ENCODE measurements at regions not wholly inside any gene's neighbourhood (a gene's known extent, or its start where the extent isn't known, plus 50 kb on each side); places are given as distances from the start of the nearest gene placed in this dataset.

DNA sequence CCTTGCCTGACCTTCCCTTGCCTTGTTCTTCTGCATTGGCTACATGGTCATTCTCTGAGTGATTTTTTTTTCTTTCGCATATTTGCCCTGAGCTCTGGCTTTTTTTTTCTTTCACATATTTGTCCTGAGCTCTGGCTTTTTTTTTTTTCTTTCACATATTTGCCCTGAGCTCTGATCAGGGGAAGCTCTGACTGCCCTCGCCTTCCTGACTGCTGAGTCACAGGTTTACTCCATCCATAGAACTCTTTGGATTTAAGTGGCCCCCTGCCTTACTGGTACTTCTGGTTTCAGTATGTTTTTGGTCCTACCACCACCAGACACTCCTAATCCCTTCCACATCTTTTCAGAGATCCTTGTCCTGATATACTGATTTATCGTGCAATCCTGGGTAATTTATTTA, 201.1 kb downstream of the OGFRL1 start:
- Histone ChIP-seq H3K9me3 (no peaks in the 10 kb centered on the region), H3K4me3 (no peak overlapping the region), H3K36me3 (no peaks in the 10 kb centered on the region), H3K27ac (no peak overlapping the region), H3K4me1 (no peaks in the 10 kb centered on the region), H3K27me3 (no peaks in the 10 kb centered on the region), H3K9ac (ENCODE audit: low read depth in 2 of 2, low read length in 2 of 2) (no peak overlapping the region)
- no peak for DNase-seq
- intact Hi-C loops (cut with DNase I): no loop called here
- TF ChIP-seq, protein P1, sequence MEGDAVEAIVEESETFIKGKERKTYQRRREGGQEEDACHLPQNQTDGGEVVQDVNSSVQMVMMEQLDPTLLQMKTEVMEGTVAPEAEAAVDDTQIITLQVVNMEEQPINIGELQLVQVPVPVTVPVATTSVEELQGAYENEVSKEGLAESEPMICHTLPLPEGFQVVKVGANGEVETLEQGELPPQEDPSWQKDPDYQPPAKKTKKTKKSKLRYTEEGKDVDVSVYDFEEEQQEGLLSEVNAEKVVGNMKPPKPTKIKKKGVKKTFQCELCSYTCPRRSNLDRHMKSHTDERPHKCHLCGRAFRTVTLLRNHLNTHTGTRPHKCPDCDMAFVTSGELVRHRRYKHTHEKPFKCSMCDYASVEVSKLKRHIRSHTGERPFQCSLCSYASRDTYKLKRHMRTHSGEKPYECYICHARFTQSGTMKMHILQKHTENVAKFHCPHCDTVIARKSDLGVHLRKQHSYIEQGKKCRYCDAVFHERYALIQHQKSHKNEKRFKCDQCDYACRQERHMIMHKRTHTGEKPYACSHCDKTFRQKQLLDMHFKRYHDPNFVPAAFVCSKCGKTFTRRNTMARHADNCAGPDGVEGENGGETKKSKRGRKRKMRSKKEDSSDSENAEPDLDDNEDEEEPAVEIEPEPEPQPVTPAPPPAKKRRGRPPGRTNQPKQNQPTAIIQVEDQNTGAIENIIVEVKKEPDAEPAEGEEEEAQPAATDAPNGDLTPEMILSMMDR (IDR thresholded peaks at IDR 0.05): no peak

DNA sequence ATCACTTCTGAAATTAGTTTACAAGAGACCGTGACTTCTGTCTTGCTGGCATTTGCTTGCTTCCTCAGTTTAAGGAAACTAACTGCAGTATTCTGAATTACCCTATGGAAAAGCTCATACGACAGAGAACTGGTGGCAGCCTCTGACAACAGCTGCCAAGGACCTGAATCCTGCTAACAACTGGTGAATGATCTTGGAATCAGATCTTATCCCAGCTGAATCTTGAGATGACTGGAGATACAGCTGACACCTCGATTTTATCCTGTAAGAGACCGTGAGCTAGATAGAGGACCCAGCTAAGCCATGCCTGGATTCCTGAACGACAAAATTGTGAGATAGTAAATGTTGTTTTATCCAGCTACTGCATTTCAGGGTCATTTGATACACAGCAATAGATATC, 202.3 kb downstream of the OGFRL1 start:
- TF ChIP-seq, protein P1 (IDR thresholded peaks at IDR 0.05): no peak
- Histone ChIP-seq H3K9me3 (no peaks in the 10 kb centered on the region), H3K4me1 (no peaks in the 10 kb centered on the region), H3K36me3 (no peaks in the 10 kb centered on the region), H3K4me3 (no peak overlapping the region), H3K27me3 (no peaks in the 10 kb centered on the region), H3K27ac (no peak overlapping the region), H3K9ac (ENCODE audit: low read depth in 2 of 2, low read length in 2 of 2) (no peak overlapping the region)
- intact Hi-C loops (cut with DNase I): no loop called here
- no peak for DNase-seq

- Histone ChIP-seq H3K9ac (ENCODE audit: low read depth in 2 of 2, low read length in 2 of 2) (no peak overlapping the region), H3K4me1 (no peaks in the 10 kb centered on the region), H3K9me3 (no peaks in the 10 kb centered on the region), H3K36me3 (no peaks in the 10 kb centered on the region), H3K27me3 (no peaks in the 10 kb centered on the region), H3K27ac (no peak overlapping the region), H3K4me3 (no peak overlapping the region)
- TF ChIP-seq, protein P1 (IDR thresholded peaks at IDR 0.05): no peak
- intact Hi-C loops (cut with DNase I): no loop called here
- no peak for DNase-seq
Measured at GRCh38 chr6:71491844-71492243, 203.2 kb downstream of the OGFRL1 start.

DNA sequence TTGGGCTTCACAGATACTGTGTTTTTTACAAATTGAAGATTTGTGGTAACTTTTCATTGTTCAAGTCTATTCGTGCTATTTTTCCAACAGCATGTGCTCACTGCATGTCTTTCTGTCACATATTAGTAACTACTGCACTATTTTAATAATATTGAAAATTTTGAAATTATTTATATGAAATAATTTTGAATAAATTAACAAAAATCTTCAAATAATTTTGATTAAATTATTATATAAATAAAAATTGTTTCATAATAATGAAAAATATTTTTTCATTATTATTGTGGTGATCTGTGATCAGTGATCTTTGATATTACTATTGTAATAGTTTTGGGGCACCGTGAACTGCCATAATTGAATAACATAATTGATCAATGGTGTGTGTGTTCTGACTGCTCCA, 204.1 kb downstream of the OGFRL1 start:
- DNase-seq: no peak
- Histone ChIP-seq H3K4me1 (no peaks in the 10 kb centered on the region), H3K27me3 (no peaks in the 10 kb centered on the region), H3K27ac (no peak overlapping the region), H3K36me3 (no peaks in the 10 kb centered on the region), H3K4me3 (no peak overlapping the region), H3K9ac (ENCODE audit: low read depth in 2 of 2, low read length in 2 of 2) (no peak overlapping the region), H3K9me3 (no peaks in the 10 kb centered on the region)
- TF ChIP-seq, protein P1 (IDR thresholded peaks at IDR 0.05): no peak
- intact Hi-C loops (cut with DNase I): no loop called here

- H3K9me3 ChIP-seq: no peaks in the 10 kb centered on the region
- H3K4me1 ChIP-seq: no peaks in the 10 kb centered on the region
- no peaks in the 10 kb centered on the region for H3K36me3 ChIP-seq
- no peak overlapping the region for H3K27ac ChIP-seq
- H3K9ac ChIP-seq (ENCODE audit: low read depth in 2 of 2, low read length in 2 of 2): no peak overlapping the region
- no peak overlapping the region for H3K4me3 ChIP-seq
- H3K27me3 ChIP-seq: no peaks in the 10 kb centered on the region
- TF ChIP-seq, protein P1 (IDR thresholded peaks at IDR 0.05): no peak
- DNase-seq: no peak
- intact Hi-C loops (cut with DNase I): no loop called here
Measured at GRCh38 chr6:71496018-71496721, 207.6 kb downstream of the OGFRL1 start.
